ENCODE measurements at regions not wholly inside any gene's neighbourhood (a gene's known extent, or its start where the extent isn't known, plus 50 kb on each side); places are given as distances from the start of the nearest gene placed in this dataset.

DNA sequence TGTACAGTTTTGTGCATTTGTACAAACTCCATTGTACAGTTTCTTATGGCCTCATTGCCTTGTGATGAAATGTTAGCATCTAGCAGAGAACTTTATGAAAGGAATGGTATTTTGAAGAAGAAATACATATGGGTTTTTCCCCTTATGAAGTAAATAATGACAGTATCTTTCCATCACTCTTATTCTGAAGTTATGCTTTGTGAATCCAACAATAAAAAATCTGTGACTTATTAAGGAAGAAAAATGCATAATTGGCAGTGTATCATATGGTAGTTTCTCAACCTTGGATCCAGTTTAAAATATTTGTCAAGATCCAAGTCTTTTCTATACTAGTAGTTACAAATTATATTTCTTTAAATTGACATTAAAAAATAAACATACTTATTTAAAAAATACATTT lies 859.1 kb upstream of the FLRT2 start:
- no peak overlapping the region for H3K4me3 ChIP-seq (replicated peaks in 1 of 3; ENCODE audit: low read depth in 2 of 3, low read length in 3 of 3)
- DNase-seq, result no peak
- peaks cover 9 to 10% of the 10 kb centered on the region in 2 donors for H3K9me3 ChIP-seq (replicated peaks in 1 of 2; ENCODE audit: control insufficient read depth in 1 of 2, insufficient read depth in 1 of 2, low read length in 2 of 2)
- TF ChIP-seq, protein P1, sequence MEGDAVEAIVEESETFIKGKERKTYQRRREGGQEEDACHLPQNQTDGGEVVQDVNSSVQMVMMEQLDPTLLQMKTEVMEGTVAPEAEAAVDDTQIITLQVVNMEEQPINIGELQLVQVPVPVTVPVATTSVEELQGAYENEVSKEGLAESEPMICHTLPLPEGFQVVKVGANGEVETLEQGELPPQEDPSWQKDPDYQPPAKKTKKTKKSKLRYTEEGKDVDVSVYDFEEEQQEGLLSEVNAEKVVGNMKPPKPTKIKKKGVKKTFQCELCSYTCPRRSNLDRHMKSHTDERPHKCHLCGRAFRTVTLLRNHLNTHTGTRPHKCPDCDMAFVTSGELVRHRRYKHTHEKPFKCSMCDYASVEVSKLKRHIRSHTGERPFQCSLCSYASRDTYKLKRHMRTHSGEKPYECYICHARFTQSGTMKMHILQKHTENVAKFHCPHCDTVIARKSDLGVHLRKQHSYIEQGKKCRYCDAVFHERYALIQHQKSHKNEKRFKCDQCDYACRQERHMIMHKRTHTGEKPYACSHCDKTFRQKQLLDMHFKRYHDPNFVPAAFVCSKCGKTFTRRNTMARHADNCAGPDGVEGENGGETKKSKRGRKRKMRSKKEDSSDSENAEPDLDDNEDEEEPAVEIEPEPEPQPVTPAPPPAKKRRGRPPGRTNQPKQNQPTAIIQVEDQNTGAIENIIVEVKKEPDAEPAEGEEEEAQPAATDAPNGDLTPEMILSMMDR (IDR thresholded peaks at IDR 0.05), result no peak
- no peak overlapping the region for H3K27ac Mint-ChIP-seq
- H3K9ac ChIP-seq (ENCODE audit: insufficient read depth, low read length, poor library complexity, severe bottlenecking), result no peak overlapping the region
- no peaks in the 10 kb centered on the region for H3K4me1 Mint-ChIP-seq
- no peaks in the 10 kb centered on the region for H4K20me1 ChIP-seq (ENCODE audit: insufficient read depth, low read length)
- no peaks in the 10 kb centered on the region for H3K4me1 ChIP-seq (ENCODE audit: control insufficient read depth in 1 of 2, insufficient read depth in 2 of 2, low read length in 2 of 2)
- no peaks in the 10 kb centered on the region for H3K36me3 Mint-ChIP-seq
- no peaks in the 10 kb centered on the region for H3K27me3 ChIP-seq (ENCODE audit: control insufficient read depth in 2 of 2, insufficient read depth in 2 of 2, low read length in 2 of 2)
- no peak overlapping the region for H2AFZ ChIP-seq (ENCODE audit: insufficient read depth, low read depth, low read length, poor library complexity, severe bottlenecking)
- intact Hi-C loops (cut with micrococcal nuclease), result no loop called here
- peaks cover 0 to 2% (median 0%) of the 10 kb centered on the region in 3 donors for H3K27me3 Mint-ChIP-seq (ENCODE audit: low read depth in 3 of 3)
- H3K4me2 ChIP-seq (replicated peaks; ENCODE audit: extremely low read depth, low read length, poor library complexity, severe bottlenecking), result no peak overlapping the region
- no peaks in the 10 kb centered on the region for H3K79me2 ChIP-seq (ENCODE audit: insufficient read depth, low read length)
- no peaks in the 10 kb centered on the region for H3K36me3 ChIP-seq (replicated peaks in 1 of 2; ENCODE audit: control insufficient read depth in 1 of 2, insufficient read depth in 2 of 2, low read length in 2 of 2)
- no peak overlapping the region for H3K4me3 Mint-ChIP-seq
- no peak overlapping the region for H3K27ac ChIP-seq (ENCODE audit: low read depth in 1 of 2, low read length in 2 of 2)
- peaks cover 0 to 11% (median 5%) of the 10 kb centered on the region in 7 donors for H3K9me3 Mint-ChIP-seq

DNA sequence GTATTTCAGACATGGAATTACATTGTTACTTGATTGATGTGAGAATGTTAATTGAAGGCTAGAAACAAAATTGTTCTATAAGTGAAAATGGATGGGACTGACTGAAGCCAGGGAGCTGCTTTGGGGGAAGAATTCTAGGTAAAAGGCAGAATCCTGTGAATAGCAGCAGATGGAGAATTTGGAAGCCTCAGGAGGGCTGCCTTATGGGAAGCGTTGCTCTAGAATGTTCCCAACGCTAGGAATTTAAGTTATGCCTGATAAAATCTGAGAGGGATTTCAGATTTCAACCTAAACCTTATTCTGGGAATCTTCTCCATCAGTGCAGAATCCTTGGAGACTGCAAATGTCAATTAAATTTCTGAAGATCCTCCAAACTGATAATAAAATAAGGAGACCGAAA lies 858.2 kb upstream of the FLRT2 start:
- H3K27ac ChIP-seq (ENCODE audit: low read depth in 1 of 2, low read length in 2 of 2), result no peak overlapping the region
- intact Hi-C loops (cut with micrococcal nuclease), result no loop called here
- H3K4me2 ChIP-seq (replicated peaks; ENCODE audit: extremely low read depth, low read length, poor library complexity, severe bottlenecking), result no peak overlapping the region
- peaks cover 4 to 5% of the 10 kb centered on the region in 2 donors for H3K9me3 ChIP-seq (replicated peaks in 1 of 2; ENCODE audit: control insufficient read depth in 1 of 2, insufficient read depth in 1 of 2, low read length in 2 of 2)
- no peak overlapping the region for H2AFZ ChIP-seq (ENCODE audit: insufficient read depth, low read depth, low read length, poor library complexity, severe bottlenecking)
- peaks cover 0 to 9% (median 4%) of the 10 kb centered on the region in 7 donors for H3K9me3 Mint-ChIP-seq
- no peaks in the 10 kb centered on the region for H4K20me1 ChIP-seq (ENCODE audit: insufficient read depth, low read length)
- DNase-seq, result no peak
- H3K36me3 ChIP-seq (replicated peaks in 1 of 2; ENCODE audit: control insufficient read depth in 1 of 2, insufficient read depth in 2 of 2, low read length in 2 of 2), result no peaks in the 10 kb centered on the region
- H3K4me3 ChIP-seq (replicated peaks in 1 of 3; ENCODE audit: low read depth in 2 of 3, low read length in 3 of 3), result no peak overlapping the region
- H3K27ac Mint-ChIP-seq, result no peak overlapping the region
- TF ChIP-seq, protein P1 (IDR thresholded peaks at IDR 0.05), result no peak
- H3K27me3 Mint-ChIP-seq (ENCODE audit: low read depth in 3 of 3), result peaks cover 0 to 2% (median 0%) of the 10 kb centered on the region in 3 donors
- WGBS (ENCODE audit: insufficient coverage), result 60% methylated on average over 1 of the region's 3 CpGs
- H3K4me1 Mint-ChIP-seq, result no peaks in the 10 kb centered on the region
- H3K27me3 ChIP-seq (ENCODE audit: control insufficient read depth in 2 of 2, insufficient read depth in 2 of 2, low read length in 2 of 2), result no peaks in the 10 kb centered on the region
- H3K36me3 Mint-ChIP-seq, result no peaks in the 10 kb centered on the region
- H3K79me2 ChIP-seq (ENCODE audit: insufficient read depth, low read length), result no peaks in the 10 kb centered on the region
- no peak overlapping the region for H3K9ac ChIP-seq (ENCODE audit: insufficient read depth, low read length, poor library complexity, severe bottlenecking)
- no peaks in the 10 kb centered on the region for H3K4me1 ChIP-seq (ENCODE audit: control insufficient read depth in 1 of 2, insufficient read depth in 2 of 2, low read length in 2 of 2)
- no peak overlapping the region for H3K4me3 Mint-ChIP-seq

All from CD14-positive monocyte (primary cell).